Activated CD4-positive, CD25-positive, alpha-beta regulatory T cell treated with anti-CD3 and anti-CD28 coated beads, Interleukin-2, amount 50 U/mL, for 72 hours (primary cell): ENCODE measurements at regions not wholly inside any gene's neighbourhood (a gene's known extent, or its start where the extent isn't known, plus 50 kb on each side); places are given as distances from the start of the nearest gene placed in this dataset.
"Not testable (repeated sequence)": the region's sequence is repeated elsewhere in the genome, so short reads cannot be mapped to it uniquely, and the experiment has no call there.

Experiments used
- DNase-seq: peaks from one replicate; pipeline ENCODE4 v3.0.0; 2021

GRCh38 chr9:97176206-97176605 lies 131.3 kb upstream of the CCDC180 start:
- DNase-seq = no peak

- DNase-seq = not testable (repeated sequence)
Observed at GRCh38 chr9:97168174-97168573, 129.2 kb upstream of the CTSV start.

GRCh38 chr9:97166496-97167138 lies 127.7 kb upstream of the CTSV start:
- DNase-seq = not testable (repeated sequence)

GRCh38 chr9:97160255-97160654 lies 121.3 kb upstream of the CTSV start:
- no peak for DNase-seq

DNA sequence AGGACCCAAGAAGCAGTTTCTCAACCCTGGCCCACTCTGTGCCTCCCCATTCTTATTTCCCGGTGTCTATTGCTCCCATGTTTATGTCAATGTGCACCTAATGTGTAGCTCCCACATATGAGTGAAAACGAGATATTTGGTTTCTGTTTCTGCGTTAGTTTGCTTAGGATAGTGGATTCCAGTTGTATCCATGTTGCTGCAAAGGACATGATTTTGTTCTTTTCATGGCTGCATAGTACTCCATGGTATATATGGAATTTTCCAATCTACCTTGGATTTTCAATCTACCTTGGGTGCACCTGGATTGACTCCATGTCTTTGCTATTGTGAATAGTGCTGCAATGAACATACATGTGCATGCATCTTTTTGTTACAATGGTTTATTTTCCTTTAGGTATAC lies 119.8 kb upstream of the CTSV start:
- DNase-seq = not testable (repeated sequence)

DNA sequence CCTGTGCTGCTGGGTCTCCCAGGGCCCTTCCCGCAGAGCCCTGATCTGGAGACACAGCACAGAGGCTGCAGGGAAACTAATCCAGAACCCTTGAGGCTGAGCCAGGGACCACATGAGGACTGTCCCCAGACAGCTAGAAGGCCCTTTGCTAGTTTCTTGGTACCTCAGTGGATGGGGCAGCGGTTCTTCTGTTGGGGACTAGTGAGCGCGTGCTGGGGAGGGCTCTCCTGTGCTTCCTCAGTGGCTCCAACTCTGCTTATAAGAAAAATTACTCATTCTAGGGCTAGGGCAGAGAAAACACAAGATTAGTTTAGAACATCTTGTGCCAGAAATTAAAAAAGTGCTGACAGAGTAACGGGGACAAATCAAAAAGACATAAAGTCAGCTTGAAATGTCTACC lies 116.5 kb upstream of the CTSV start:
- not testable (repeated sequence) for DNase-seq

GRCh38 chr9:97153967-97154366 lies 115.0 kb upstream of the CTSV start:
- DNase-seq = no peak

DNA sequence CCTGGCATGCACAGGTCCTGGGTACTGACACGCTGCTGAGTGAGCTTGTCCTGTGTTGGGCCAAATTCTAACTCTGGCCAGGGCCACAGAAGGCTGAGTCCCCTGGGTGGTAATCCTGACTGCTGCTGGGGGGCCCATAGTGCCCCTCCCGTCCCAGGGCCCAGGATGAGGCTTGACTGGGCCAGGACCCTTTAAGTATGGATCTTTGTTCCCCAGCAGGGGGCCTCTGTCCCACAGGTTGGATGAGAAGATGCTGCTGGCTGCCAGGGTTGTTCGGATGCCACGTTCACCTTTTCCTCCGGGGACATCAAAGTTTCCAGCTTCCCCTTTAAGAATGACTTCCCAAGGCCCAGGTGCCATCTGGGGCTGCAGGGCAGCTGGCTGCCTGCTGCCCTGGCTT lies 114.2 kb upstream of the CTSV start:
- DNase-seq = not testable (repeated sequence)

DNA sequence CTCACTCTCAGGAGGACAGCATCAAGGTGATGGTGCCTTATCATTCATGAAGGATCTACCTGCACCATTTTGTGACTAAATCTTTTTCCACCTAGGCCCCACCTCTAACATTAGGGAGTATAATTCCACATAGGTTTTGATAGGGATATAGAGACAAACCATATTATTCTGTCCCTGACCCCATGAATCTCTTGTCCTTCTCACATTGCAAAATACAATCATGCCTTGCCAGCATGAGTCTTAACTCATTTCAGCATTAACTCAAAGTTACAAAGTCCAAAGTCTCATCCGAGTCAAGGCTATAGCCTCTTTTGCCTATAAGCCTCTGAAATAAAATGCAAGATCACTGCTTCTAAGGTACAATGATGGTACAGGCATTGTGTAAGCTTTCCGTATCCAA lies 111.5 kb upstream of the CTSV start:
- not testable (repeated sequence) for DNase-seq

DNA sequence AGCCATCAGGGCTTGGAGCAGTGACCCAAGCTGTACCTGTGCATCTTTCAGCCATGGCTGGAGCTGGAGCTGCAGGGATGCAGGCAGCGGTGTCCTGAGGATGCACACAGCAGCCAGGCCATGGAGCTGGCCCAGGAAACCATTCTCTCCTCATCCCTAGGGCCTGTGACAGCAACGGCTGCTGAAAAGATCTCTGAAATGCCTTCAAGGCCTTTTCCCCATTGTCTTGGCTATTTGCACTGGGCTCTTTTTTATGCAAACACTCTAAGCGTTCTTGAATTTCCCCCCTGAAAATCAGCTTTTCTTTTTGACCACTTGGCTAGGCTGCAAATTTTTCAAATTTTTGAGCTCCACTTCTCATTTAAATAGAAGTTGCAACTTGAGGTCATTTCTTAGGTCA lies 109.5 kb upstream of the CTSV start:
- not testable (repeated sequence) for DNase-seq

- not testable (repeated sequence) for DNase-seq
Observed at GRCh38 chr9:97145680-97146079, 106.7 kb upstream of the CTSV start.

DNA sequence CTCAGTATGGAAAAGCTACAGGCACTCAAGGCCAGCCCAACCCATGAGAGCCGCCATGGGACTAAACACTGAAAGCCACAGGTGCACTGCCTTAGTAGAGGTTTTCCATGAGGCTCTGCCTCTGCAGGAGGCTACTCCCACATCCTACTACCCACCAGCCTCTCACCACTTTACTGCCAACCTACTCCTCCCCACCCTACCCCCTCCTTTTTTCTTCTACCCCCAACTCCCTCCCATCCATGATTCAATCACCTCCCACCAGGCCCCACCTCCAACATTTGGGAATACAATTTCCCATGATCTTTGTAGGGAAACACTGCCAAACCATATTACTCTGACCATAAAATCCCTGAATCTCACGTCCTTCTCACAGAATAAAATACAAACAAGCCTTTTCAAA lies 101.6 kb upstream of the CTSV start:
- no peak for DNase-seq

DNA sequence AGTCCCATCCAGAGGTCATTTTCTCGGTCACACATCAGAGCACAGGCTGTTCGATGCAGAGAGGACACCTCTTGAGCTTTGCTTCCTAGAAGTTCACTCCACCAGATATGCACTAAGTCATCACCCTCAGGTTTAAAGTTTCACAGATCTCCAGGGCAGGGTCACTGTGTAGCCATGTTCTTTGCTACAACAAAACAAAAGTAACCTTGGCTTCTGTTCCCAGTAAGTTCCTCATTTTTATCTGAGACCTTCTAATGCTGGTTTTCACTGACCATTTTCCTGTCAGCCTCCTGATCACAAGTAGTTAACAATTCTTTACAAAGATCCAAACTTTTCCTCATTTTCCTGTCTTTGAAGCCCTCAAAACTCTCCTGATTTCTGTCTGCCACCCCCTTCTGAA lies 97.5 kb upstream of the CTSV start:
- DNase-seq = no peak

GRCh38 chr9:97133966-97134365 lies 95.0 kb upstream of the CTSV start:
- DNase-seq = not testable (repeated sequence)

- DNase-seq = no peak
Observed at GRCh38 chr9:97132865-97133264, 93.9 kb upstream of the CTSV start.

DNA sequence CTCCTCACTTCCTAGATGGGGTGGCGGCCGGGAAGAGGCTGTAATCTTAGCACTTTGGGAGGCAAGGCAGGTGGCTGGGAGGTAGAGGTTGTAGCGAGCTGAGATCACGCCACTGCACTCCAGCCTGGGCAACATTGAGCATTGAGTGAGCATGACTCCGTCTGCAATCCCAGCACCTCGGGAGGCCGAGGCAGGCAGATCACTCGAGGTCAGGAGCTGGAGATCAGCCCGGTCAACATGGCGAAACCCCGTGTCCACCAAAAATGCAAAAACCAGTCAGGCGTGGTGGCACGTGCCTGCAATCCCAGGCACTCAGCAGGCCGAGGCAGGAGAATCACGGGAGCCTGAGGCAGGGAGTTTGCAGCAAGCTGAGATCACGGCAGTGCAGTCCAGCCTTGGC lies 91.9 kb upstream of the CTSV start:
- DNase-seq = not testable (repeated sequence)

- not testable (repeated sequence) for DNase-seq
Observed at GRCh38 chr9:97130387-97130786, 91.4 kb upstream of the CTSV start.

- no peak for DNase-seq
Observed at GRCh38 chr9:97128919-97129318, 90.0 kb upstream of the CTSV start.

DNA sequence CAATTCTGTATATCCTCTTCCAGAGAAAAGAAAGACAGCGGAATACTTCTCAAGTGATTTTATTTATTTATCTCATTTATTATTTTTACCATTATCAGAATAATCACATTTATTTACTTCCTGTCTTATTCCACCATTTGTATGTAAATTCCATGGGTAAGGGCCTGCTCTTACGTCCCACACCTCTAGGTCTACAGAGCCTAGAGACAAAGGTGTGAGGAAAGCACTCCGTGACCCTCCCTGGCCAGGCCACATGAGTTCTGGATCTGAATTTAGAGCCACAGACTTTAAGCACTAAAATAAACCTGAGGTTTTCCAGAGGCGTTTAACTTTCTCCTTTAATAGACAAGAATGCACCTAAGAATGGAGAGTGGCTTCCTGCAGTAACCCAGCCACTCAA lies 85.3 kb upstream of the CTSV start:
- DNase-seq = no peak

- no peak for DNase-seq
Observed at GRCh38 chr9:97110696-97111095, 71.8 kb upstream of the CTSV start.

- DNase-seq = no peak
Observed at GRCh38 chr9:97109194-97109811, 70.4 kb upstream of the CTSV start.

DNA sequence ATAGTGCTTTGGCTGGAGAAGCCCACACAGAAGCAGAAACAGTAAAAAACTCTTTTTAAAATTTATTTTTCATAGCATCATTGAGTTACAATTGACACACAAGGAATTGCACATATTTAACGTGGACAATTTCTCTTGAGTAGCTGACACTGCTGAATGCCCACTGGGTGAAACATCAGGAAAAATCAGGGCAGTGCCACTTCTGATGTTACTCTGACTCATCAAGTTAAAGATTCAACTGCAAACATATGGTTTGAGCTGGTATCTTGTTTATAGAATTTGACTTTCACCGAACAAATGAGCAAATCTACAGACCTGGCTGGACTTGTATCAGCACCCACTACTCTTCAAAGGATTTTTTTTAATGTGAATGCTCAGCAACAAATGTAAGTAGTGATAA lies 66.3 kb upstream of the CTSV start:
- DNase-seq = not testable (repeated sequence)

DNA sequence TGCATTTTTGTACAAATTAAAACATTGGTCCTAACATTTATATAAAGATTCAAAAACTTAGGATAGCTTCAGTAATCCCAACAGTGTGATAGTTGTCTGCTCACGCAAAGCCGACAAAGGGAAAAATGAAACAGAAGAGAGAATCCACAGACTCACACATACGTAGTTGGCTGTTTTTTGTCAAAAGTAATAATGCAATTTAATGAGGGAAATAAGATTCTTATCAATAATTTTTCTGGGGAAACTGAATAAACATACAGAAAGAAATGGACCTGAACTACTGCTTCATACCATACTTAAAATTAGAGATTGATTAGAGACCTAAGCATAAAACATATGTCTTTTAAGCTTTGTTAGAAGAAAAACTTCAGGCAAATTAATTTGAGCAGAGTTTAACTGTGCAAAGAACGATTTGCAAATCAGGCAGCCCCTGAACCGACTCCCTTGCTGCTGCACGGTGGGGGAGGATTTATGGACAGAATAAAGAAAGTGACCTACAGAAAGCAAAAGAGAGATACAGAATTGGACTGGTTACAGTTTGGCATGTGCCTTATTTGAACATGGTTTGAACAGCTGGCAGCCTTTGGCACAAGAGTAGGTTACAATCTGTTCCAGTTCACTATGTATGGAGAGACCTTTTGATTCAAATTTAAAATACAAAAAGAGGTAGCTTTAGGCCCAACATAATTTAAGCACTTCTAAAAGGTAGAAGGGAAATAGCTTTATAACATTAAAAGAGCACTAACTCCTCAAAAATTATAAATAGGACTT lies 64.9 kb upstream of the CTSV start:
- DNase-seq = not testable (repeated sequence)

DNA sequence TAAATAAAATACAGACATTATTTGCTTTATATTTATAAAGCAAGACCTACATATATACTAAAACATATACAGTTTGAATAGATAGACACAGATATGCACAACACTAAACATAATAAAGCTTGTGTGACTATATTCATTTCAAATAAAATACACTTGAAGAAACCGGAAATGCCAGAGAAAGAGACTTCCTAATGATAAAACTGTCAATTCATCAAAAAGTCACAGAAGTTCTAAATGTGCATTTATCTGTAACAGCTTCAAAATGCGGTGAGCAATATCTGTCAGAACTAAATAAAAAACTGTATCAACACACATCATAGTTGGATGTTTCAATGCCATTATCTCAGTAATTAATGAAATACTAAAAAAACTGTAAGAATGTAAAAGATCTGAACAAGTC lies 60.6 kb upstream of the CTSV start:
- not testable (repeated sequence) for DNase-seq
